GM12873 (cell line): ENCODE measurements at regions not wholly inside any gene's neighbourhood (a gene's known extent, or its start where the extent isn't known, plus 50 kb on each side); places are given as distances from the start of the nearest gene placed in this dataset.

Experiments
- CTCF ChIP-seq: IDR thresholded peaks from 2 replicates; pipeline ENCODE4 v1.5.1; 2012; ENCODE audit warnings: low read depth, mild to moderate bottlenecking, moderate library complexity, low read length, control low read depth; ENCODE audit not compliant: insufficient read depth; ENCODE audit errors: missing control alignments

- TF ChIP-seq CTCF: no peak
These were observed 68.5 kb upstream of the CLDN10 start for GRCh38 chr13:95484052-95484451.

- TF ChIP-seq CTCF: peak; percentile 43
These were observed 67.4 kb upstream of the CLDN10 start for GRCh38 chr13:95485045-95485517.

GRCh38 chr13:95485518-95486144 is 66.9 kb upstream of the CLDN10 start:
- TF ChIP-seq CTCF: no peak

GRCh38 chr13:95492044-95492801 is 60.3 kb upstream of the CLDN10 start:
- no peak for TF ChIP-seq CTCF

- peak; percentile 68 for TF ChIP-seq CTCF
These were observed 58.3 kb upstream of the CLDN10 start for GRCh38 chr13:95494082-95494681.

- TF ChIP-seq CTCF: no peak
These were observed 56.0 kb upstream of the CLDN10 start for GRCh38 chr13:95496485-95496884.

- no peak for TF ChIP-seq CTCF
These were observed 55.1 kb upstream of the CLDN10 start for GRCh38 chr13:95497381-95497807.
